ENCODE measurements at regions not wholly inside any gene's neighbourhood (a gene's known extent, or its start where the extent isn't known, plus 50 kb on each side); places are given as distances from the start of the nearest gene placed in this dataset.
"Not testable (repeated sequence)": the region's sequence is repeated elsewhere in the genome, so short reads cannot be mapped to it uniquely, and the experiment has no call there.

GRCh38 chr3:23116081-23116837 is 86.9 kb upstream of the UBE2E2 start:
- no peak for DNase-seq

GRCh38 chr3:23117856-23118255 is 85.3 kb upstream of the UBE2E2 start:
- peak; percentile 14 for DNase-seq

- no peak for DNase-seq
These were observed 75.9 kb upstream of the UBE2E2 start for GRCh38 chr3:23127196-23127595.

- DNase-seq = no peak
These were observed 74.5 kb upstream of the UBE2E2 start for GRCh38 chr3:23128655-23129054.

- DNase-seq = no peak
These were observed 74.0 kb upstream of the UBE2E2 start for GRCh38 chr3:23129117-23129516.

GRCh38 chr3:23129817-23130216 is 73.3 kb upstream of the UBE2E2 start:
- no peak for DNase-seq

- DNase-seq = no peak
These were observed 72.7 kb upstream of the UBE2E2 start for GRCh38 chr3:23130406-23130805.

GRCh38 chr3:23135026-23135785 is 67.9 kb upstream of the UBE2E2 start:
- DNase-seq = no peak

- no peak for DNase-seq
These were observed 67.1 kb upstream of the UBE2E2 start for GRCh38 chr3:23136054-23136453.

- not testable (repeated sequence) for DNase-seq
These were observed 59.1 kb upstream of the UBE2E2 start for GRCh38 chr3:23144051-23144450.

GRCh38 chr3:23146163-23146562 is 57.0 kb upstream of the UBE2E2 start:
- DNase-seq = no peak

GRCh38 chr3:23152989-23153388 is 50.1 kb upstream of the UBE2E2 start:
- DNase-seq = no peak
